ENCODE measurements at regions not wholly inside any gene's neighbourhood (a gene's known extent, or its start where the extent isn't known, plus 50 kb on each side); places are given as distances from the start of the nearest gene placed in this dataset.

GRCh38 chr2:14157816-14158215 lies 474.7 kb upstream of the LRATD1 start (continued):
- TF ChIP-seq KIAA2018 (CRISPR knock-in tag; IDR thresholded peaks at IDR 0.05; ENCODE audit: borderline replicate concordance): no peak
- TF ChIP-seq ELF3 (CRISPR knock-in tag; IDR thresholded peaks at IDR 0.05): no peak

- peak; percentile 80 to 90 for TF ChIP-seq MAFK (conservative IDR thresholded peaks at IDR 0.05 in 1 of 2, IDR thresholded peaks at IDR 0.05 in 1 of 2; ENCODE audit: low read length in 2 of 2)
- TF ChIP-seq MAFF (IDR thresholded peaks at IDR 0.05; ENCODE audit: low read depth, low read length): peak; percentile 88
- TF ChIP-seq ZNF614 (CRISPR knock-in tag; IDR thresholded peaks at IDR 0.05; ENCODE audit: borderline replicate concordance): no peak
- H3K36me3 ChIP-seq (replicated peaks in 1 of 2; ENCODE audit: control insufficient read depth in 1 of 2, insufficient read depth in 2 of 2, low read length in 2 of 2): no peaks in the 10 kb centered on the region
- BruUV-seq (replicated peaks): no TSS peak
- no peaks in the 10 kb centered on the region for H3K4me1 ChIP-seq (ENCODE audit: insufficient read depth, low read length)
- in situ Hi-C loops (cut with HindIII; ENCODE audit: extremely low pct_ligation_motif_present, low pct_unique_long_range_greater_than_20kb): no loop called here
- 19% methylated on average over 3 of the region's 3 CpGs for WGBS (ENCODE audit: low lambda C conversion rate)
- FAIRE-seq: no peak
- H3K4me2 ChIP-seq (ENCODE audit: low read depth, low read length): no peak overlapping the region
- H3K9ac ChIP-seq (ENCODE audit: insufficient read depth, low read depth, low read length): no peak overlapping the region
- ChIA-PET CTCF (ENCODE audit: low intra/inter-chr PET ratio, low total read pairs) (no interaction called here), POLR2A (no interaction called here)
- no peaks in the 10 kb centered on the region for H3K79me2 ChIP-seq (ENCODE audit: insufficient read depth, low read length)
- no peaks in the 10 kb centered on the region for H3K27me3 ChIP-seq (ENCODE audit: control insufficient read depth in 1 of 2, insufficient read depth in 2 of 2, low read length in 2 of 2)
- intact Hi-C loops (cut with micrococcal nuclease; ENCODE audit: unreplicated experiment): no loop called here
- no peak for DNase-seq (ENCODE audit: low spot score)
- no peak for ATAC-seq
- no peaks in the 10 kb centered on the region for H4K20me1 ChIP-seq (ENCODE audit: insufficient read depth, low read length)
- peaks cover 27% of the 10 kb centered on the region; the same call in 1 of the 2 replicates for H3K9me3 ChIP-seq (ENCODE audit: low read length)
- H3K4me3 ChIP-seq (replicated peaks in 1 of 3; ENCODE audit: insufficient read depth in 1 of 3, low read depth in 2 of 3, low read length in 3 of 3): no peak overlapping the region
- no peak overlapping the region for H2AFZ ChIP-seq (ENCODE audit: low read length)
- no peak overlapping the region for H3K27ac ChIP-seq (ENCODE audit: extremely low read length, insufficient read depth, low read length)
Observed at GRCh38 chr2:14180333-14180732, 452.2 kb upstream of the LRATD1 start.

Measured in HepG2 (cell line).